SK-N-SH treated with all-trans-retinoic acid at 6 μM for 48 hours (cell line): ENCODE measurements at regions not wholly inside any gene's neighbourhood (a gene's known extent, or its start where the extent isn't known, plus 50 kb on each side); places are given as distances from the start of the nearest gene placed in this dataset.

Source experiments
- ATAC-seq: fragments of 200-7000 bp; cut with Tn5 transposase; 3 replicates; pipeline ENCODE4 v1.9.1; 2020; ENCODE audit warnings: mild to moderate bottlenecking, moderate library complexity
- ARNTL ChIP-seq: fragments of 450-650 bp; formaldehyde crosslinking; IDR thresholded peaks from 2 replicates; pipeline ENCODE4 v1.5.0; 2020; ENCODE audit warnings: low read depth, mild to moderate bottlenecking, moderate library complexity, borderline replicate concordance
- BACH2 ChIP-seq: fragments of 250-450 bp; sonication (Bioruptor Pico); IDR thresholded peaks from 2 replicates; pipeline ENCODE4 v1.9.0; 2021; ENCODE audit warnings: mild to moderate bottlenecking, borderline replicate concordance
- CSDC2 ChIP-seq: fragments of 250-450 bp; sonication (Bioruptor Pico); IDR thresholded peaks from 2 replicates; pipeline ENCODE4 v1.5.0; 2020; ENCODE audit warnings: mild to moderate bottlenecking, moderate library complexity
- ISL1 ChIP-seq: fragments of 250-450 bp; sonication (Bioruptor Pico); IDR thresholded peaks from 2 replicates; pipeline ENCODE4 v2.1.2; 2022; ENCODE audit warnings: mild to moderate bottlenecking, moderate library complexity
- OSR1 ChIP-seq: fragments of 250-450 bp; sonication (Bioruptor Pico); IDR thresholded peaks from 2 replicates; pipeline ENCODE4 v1.8.0; 2022; ENCODE audit warnings: moderate library complexity, mild to moderate bottlenecking, inconsistent platforms
- PPARA ChIP-seq: fragments of 250-450 bp; sonication (Bioruptor Pico); IDR thresholded peaks from 2 replicates; pipeline ENCODE4 v1.5.0; 2020; ENCODE audit warnings: mild to moderate bottlenecking, borderline replicate concordance
- RARB ChIP-seq: fragments of 250-450 bp; sonication (Bioruptor Pico); IDR thresholded peaks from 2 replicates; pipeline ENCODE4 v1.8.0; 2021; ENCODE audit warnings: mild to moderate bottlenecking, moderate library complexity
- SNAI2 ChIP-seq: fragments of 250-450 bp; sonication (Bioruptor Pico); IDR thresholded peaks from 2 replicates; pipeline ENCODE4 v1.5.0; 2020; ENCODE audit warnings: mild to moderate bottlenecking, moderate library complexity
- TCF4 ChIP-seq: fragments of 250-450 bp; sonication (Bioruptor Pico); IDR thresholded peaks from 2 replicates; pipeline ENCODE4 v1.8.0; 2021; ENCODE audit warnings: mild to moderate bottlenecking, moderate library complexity, borderline replicate concordance
- TOX ChIP-seq: fragments of 250-450 bp; sonication (Bioruptor Pico); IDR thresholded peaks from 2 replicates; pipeline ENCODE4 v1.8.0; 2021; ENCODE audit warnings: mild to moderate bottlenecking, moderate library complexity, borderline replicate concordance
- ZC3H10 ChIP-seq: fragments of 250-450 bp; sonication (Bioruptor Pico); IDR thresholded peaks from 2 replicates; pipeline ENCODE4 v1.5.1; 2021; ENCODE audit warnings: mild to moderate bottlenecking, moderate library complexity
- ZFP30 ChIP-seq: fragments of 450-650 bp; formaldehyde crosslinking; IDR thresholded peaks from 2 replicates; pipeline ENCODE4 v1.5.0; 2022; ENCODE audit warnings: mild to moderate bottlenecking, moderate library complexity
- ZNF565 ChIP-seq: fragments of 450-650 bp; formaldehyde crosslinking; conservative IDR thresholded peaks from 2 replicates; pipeline ENCODE4 v1.5.0; 2020; ENCODE audit warnings: low read depth, mild to moderate bottlenecking, moderate library complexity
- ZNF70 ChIP-seq: fragments of 450-650 bp; formaldehyde crosslinking; IDR thresholded peaks from 2 replicates; pipeline ENCODE4 v1.5.0; 2020; ENCODE audit warnings: mild to moderate bottlenecking, moderate library complexity
- ZNF8 ChIP-seq: fragments of 450-650 bp; formaldehyde crosslinking; IDR thresholded peaks from 2 replicates; pipeline ENCODE4 v1.5.0; 2020; ENCODE audit warnings: mild to moderate bottlenecking, moderate library complexity
- TF ChIP-seq, protein P1 (sequence below): fragments of 250-450 bp; sonication (Bioruptor Pico); IDR thresholded peaks from 2 replicates; pipeline ENCODE4 v1.5.0; 2020; ENCODE audit warnings: mild to moderate bottlenecking, moderate library complexity
- TF ChIP-seq, protein P2 (sequence below): fragments of 250-450 bp; sonication (Bioruptor Pico); IDR thresholded peaks from 2 replicates; pipeline ENCODE4 v1.5.1; 2021; ENCODE audit warnings: mild to moderate bottlenecking, moderate library complexity
- TF ChIP-seq, protein P3 (sequence below): fragments of 250-450 bp; sonication (Bioruptor Pico); IDR thresholded peaks from 2 replicates; pipeline ENCODE4 v1.5.1; 2020; ENCODE audit warnings: low read depth, mild to moderate bottlenecking, moderate library complexity
- TF ChIP-seq, protein P4 (sequence below): fragments of 250-450 bp; sonication (Bioruptor Pico); IDR thresholded peaks from 2 replicates; pipeline ENCODE4 v1.8.0; 2021; ENCODE audit warnings: low read depth, mild to moderate bottlenecking, moderate library complexity, borderline replicate concordance

DNA sequence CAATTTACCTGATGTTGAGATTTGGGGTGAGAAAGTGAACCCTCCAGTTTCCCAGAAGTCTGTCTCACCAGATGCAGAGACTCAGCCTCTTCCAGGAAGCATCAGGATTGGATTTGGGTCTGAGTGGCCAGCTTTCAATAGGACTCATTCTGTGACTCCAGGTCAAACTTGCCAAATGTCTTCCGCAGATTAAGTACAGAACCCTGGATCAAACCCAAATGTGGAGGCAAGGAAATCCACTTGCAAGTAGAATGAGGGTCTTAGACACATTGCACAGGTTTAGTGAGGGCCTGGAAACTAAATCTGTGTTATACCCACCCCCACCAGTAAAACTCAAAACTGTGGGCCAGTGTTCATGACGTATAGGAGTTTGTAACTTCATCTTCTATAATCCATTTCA is 372.2 kb upstream of the MGMT start:
- ATAC-seq = no peak
- TF ChIP-seq RARB (CRISPR knock-in tag) (no peak), ZNF8 (CRISPR knock-in tag) (no peak), SNAI2 (CRISPR knock-in tag) (no peak), BACH2 (CRISPR knock-in tag) (no peak), OSR1 (CRISPR knock-in tag) (no peak), ZC3H10 (CRISPR knock-in tag) (no peak), ISL1 (no peak), ZNF565 (CRISPR knock-in tag) (no peak)
- TF ChIP-seq, protein P1, sequence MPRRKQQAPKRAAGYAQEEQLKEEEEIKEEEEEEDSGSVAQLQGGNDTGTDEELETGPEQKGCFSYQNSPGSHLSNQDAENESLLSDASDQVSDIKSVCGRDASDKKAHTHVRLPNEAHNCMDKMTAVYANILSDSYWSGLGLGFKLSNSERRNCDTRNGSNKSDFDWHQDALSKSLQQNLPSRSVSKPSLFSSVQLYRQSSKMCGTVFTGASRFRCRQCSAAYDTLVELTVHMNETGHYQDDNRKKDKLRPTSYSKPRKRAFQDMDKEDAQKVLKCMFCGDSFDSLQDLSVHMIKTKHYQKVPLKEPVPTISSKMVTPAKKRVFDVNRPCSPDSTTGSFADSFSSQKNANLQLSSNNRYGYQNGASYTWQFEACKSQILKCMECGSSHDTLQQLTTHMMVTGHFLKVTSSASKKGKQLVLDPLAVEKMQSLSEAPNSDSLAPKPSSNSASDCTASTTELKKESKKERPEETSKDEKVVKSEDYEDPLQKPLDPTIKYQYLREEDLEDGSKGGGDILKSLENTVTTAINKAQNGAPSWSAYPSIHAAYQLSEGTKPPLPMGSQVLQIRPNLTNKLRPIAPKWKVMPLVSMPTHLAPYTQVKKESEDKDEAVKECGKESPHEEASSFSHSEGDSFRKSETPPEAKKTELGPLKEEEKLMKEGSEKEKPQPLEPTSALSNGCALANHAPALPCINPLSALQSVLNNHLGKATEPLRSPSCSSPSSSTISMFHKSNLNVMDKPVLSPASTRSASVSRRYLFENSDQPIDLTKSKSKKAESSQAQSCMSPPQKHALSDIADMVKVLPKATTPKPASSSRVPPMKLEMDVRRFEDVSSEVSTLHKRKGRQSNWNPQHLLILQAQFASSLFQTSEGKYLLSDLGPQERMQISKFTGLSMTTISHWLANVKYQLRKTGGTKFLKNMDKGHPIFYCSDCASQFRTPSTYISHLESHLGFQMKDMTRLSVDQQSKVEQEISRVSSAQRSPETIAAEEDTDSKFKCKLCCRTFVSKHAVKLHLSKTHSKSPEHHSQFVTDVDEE = no peak
- TF ChIP-seq, protein P2, sequence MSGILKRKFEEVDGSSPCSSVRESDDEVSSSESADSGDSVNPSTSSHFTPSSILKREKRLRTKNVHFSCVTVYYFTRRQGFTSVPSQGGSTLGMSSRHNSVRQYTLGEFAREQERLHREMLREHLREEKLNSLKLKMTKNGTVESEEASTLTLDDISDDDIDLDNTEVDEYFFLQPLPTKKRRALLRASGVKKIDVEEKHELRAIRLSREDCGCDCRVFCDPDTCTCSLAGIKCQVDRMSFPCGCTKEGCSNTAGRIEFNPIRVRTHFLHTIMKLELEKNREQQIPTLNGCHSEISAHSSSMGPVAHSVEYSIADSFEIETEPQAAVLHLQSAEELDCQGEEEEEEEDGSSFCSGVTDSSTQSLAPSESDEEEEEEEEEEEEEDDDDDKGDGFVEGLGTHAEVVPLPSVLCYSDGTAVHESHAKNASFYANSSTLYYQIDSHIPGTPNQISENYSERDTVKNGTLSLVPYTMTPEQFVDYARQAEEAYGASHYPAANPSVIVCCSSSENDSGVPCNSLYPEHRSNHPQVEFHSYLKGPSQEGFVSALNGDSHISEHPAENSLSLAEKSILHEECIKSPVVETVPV = no peak
- TF ChIP-seq, protein P3, sequence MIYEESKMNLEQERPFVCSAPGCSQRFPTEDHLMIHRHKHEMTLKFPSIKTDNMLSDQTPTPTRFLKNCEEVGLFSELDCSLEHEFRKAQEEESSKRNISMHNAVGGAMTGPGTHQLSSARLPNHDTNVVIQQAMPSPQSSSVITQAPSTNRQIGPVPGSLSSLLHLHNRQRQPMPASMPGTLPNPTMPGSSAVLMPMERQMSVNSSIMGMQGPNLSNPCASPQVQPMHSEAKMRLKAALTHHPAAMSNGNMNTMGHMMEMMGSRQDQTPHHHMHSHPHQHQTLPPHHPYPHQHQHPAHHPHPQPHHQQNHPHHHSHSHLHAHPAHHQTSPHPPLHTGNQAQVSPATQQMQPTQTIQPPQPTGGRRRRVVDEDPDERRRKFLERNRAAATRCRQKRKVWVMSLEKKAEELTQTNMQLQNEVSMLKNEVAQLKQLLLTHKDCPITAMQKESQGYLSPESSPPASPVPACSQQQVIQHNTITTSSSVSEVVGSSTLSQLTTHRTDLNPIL = no peak

DNA sequence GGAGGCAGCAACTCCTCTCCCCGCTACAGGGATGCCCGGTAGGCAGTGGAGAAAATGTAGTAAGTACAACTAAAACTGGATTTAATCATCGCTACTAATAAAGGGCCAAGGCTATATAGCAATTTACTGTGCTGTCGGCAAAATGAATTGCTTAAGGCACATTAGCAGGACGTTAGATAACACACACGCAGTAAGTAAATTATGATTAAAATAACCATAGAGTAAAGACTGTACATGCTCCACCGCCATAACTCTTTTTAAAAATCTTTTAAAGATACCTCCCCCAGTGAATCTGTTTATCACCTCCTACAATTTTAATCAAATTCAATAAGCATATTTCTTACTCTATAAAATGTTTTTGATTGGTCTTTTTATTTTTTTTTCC is 371.4 kb upstream of the MGMT start:
- TF ChIP-seq ARNTL (CRISPR knock-in tag) (no peak), RARB (CRISPR knock-in tag) (no peak), TCF4 (CRISPR knock-in tag) (no peak), PPARA (CRISPR knock-in tag) (no peak), ZFP30 (no peak), BACH2 (CRISPR knock-in tag) (no peak), CSDC2 (CRISPR knock-in tag) (no peak), SNAI2 (CRISPR knock-in tag) (no peak), TOX (CRISPR knock-in tag) (no peak), ISL1 (no peak), OSR1 (CRISPR knock-in tag) (no peak), ZC3H10 (CRISPR knock-in tag) (no peak), ZNF70 (CRISPR knock-in tag) (no peak)
- TF ChIP-seq, protein P4, sequence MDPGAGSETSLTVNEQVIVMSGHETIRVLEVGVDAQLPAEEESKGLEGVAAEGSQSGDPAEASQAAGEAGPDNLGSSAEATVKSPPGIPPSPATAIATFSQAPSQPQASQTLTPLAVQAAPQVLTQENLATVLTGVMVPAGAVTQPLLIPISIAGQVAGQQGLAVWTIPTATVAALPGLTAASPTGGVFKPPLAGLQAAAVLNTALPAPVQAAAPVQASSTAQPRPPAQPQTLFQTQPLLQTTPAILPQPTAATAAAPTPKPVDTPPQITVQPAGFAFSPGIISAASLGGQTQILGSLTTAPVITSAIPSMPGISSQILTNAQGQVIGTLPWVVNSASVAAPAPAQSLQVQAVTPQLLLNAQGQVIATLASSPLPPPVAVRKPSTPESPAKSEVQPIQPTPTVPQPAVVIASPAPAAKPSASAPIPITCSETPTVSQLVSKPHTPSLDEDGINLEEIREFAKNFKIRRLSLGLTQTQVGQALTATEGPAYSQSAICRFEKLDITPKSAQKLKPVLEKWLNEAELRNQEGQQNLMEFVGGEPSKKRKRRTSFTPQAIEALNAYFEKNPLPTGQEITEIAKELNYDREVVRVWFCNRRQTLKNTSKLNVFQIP (CRISPR knock-in tag) = no peak
- TF ChIP-seq, protein P2 = no peak
- TF ChIP-seq, protein P3 = no peak
- ATAC-seq = no peak
